ENCODE measurements at regions not wholly inside any gene's neighbourhood (a gene's known extent, or its start where the extent isn't known, plus 50 kb on each side); places are given as distances from the start of the nearest gene placed in this dataset.

GRCh38 chr11:127738771-127739286 is 738.3 kb upstream of the KIRREL3 start:
- TF ChIP-seq POLR2AphosphoS5 (IDR thresholded peaks at IDR 0.05; ENCODE audit: low read depth, low read length) (no peak), POLR2A (IDR thresholded peaks at IDR 0.05; ENCODE audit: low read depth, low read length) (no peak), TAF1 (IDR thresholded peaks at IDR 0.05; ENCODE audit: borderline replicate concordance, low read depth, low read length) (no peak)
